Esophagus muscularis mucosa (tissue), 3 donors: ENCODE measurements at regions not wholly inside any gene's neighbourhood (a gene's known extent, or its start where the extent isn't known, plus 50 kb on each side); places are given as distances from the start of the nearest gene placed in this dataset.

Source experiments
- EP300 ChIP-seq: sonication (generic); formaldehyde crosslinking; IDR thresholded peaks from one replicate; pipeline ENCODE4 v1.6.1; 2017; ENCODE audit warnings: antibody characterized with exemption
- TF ChIP-seq, protein P1 (sequence below), 3 experiments: fragments of 200-600 bp in 2 of 3; fragments of 450-650 bp in 1 of 3; sonication (generic) in 2 of 3; IDR thresholded peaks; one replicate each; pipeline ENCODE4 v1.5.1; 2017 to 2019; ENCODE audit warnings: antibody characterized with exemption in 3 of 3, mild to moderate bottlenecking in 2 of 3, moderate library complexity in 1 of 3

GRCh38 chr2:121098556-121098955 lies 186.4 kb downstream of the TFCP2L1 start:
- TF ChIP-seq, protein P1, sequence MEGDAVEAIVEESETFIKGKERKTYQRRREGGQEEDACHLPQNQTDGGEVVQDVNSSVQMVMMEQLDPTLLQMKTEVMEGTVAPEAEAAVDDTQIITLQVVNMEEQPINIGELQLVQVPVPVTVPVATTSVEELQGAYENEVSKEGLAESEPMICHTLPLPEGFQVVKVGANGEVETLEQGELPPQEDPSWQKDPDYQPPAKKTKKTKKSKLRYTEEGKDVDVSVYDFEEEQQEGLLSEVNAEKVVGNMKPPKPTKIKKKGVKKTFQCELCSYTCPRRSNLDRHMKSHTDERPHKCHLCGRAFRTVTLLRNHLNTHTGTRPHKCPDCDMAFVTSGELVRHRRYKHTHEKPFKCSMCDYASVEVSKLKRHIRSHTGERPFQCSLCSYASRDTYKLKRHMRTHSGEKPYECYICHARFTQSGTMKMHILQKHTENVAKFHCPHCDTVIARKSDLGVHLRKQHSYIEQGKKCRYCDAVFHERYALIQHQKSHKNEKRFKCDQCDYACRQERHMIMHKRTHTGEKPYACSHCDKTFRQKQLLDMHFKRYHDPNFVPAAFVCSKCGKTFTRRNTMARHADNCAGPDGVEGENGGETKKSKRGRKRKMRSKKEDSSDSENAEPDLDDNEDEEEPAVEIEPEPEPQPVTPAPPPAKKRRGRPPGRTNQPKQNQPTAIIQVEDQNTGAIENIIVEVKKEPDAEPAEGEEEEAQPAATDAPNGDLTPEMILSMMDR (IDR thresholded peaks at IDR 0.05) = no peak
- no peak for TF ChIP-seq EP300
